PC-9 (cell line): ENCODE measurements at regions not wholly inside any gene's neighbourhood (a gene's known extent, or its start where the extent isn't known, plus 50 kb on each side); places are given as distances from the start of the nearest gene placed in this dataset.
"Not testable (repeated sequence)": the region's sequence is repeated elsewhere in the genome, so short reads cannot be mapped to it uniquely, and the experiment has no call there.

ENCODE experiments used
- EZH2 ChIP-seq: fragments of 200-600 bp; sonication (generic); IDR thresholded peaks from 2 replicates; pipeline ENCODE4 v1.8.0; 2017; ENCODE audit warnings: antibody characterized with exemption, low read depth
- TF ChIP-seq, protein P1 (sequence below): fragments of 200-600 bp; sonication (generic); conservative IDR thresholded peaks from 2 replicates; pipeline ENCODE4 v1.6.1; 2017; ENCODE audit warnings: mixed run types, antibody characterized with exemption, mild to moderate bottlenecking, moderate library complexity

DNA sequence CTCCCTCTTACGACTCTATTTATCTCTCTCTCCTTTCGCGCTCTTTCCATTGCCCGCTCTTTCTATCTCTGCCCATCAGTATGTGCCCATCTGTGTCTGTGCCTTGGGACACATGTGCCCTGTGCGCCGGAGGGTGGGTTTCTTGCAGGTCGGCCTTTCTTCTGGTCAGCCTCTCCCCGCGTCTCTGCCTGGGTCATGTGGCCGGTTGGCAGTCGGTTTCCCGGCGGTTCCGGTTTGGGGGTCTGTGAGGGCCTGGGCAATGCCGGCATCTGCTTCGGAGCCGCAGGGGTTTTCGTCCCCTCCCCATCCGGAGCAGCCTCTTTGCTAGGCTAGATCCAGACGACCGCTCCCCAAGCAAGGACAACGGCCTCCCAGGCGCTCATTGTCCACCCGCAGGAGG is 1426.0 kb upstream of the PCDH10 start:
- TF ChIP-seq, protein P1, sequence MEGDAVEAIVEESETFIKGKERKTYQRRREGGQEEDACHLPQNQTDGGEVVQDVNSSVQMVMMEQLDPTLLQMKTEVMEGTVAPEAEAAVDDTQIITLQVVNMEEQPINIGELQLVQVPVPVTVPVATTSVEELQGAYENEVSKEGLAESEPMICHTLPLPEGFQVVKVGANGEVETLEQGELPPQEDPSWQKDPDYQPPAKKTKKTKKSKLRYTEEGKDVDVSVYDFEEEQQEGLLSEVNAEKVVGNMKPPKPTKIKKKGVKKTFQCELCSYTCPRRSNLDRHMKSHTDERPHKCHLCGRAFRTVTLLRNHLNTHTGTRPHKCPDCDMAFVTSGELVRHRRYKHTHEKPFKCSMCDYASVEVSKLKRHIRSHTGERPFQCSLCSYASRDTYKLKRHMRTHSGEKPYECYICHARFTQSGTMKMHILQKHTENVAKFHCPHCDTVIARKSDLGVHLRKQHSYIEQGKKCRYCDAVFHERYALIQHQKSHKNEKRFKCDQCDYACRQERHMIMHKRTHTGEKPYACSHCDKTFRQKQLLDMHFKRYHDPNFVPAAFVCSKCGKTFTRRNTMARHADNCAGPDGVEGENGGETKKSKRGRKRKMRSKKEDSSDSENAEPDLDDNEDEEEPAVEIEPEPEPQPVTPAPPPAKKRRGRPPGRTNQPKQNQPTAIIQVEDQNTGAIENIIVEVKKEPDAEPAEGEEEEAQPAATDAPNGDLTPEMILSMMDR: not testable (repeated sequence)
- not testable (repeated sequence) for TF ChIP-seq EZH2
